Brain microvascular endothelial cell (primary cell): ENCODE measurements at regions not wholly inside any gene's neighbourhood (a gene's known extent, or its start where the extent isn't known, plus 50 kb on each side); places are given as distances from the start of the nearest gene placed in this dataset.

Experiments used
- DNase-seq: peaks from one replicate; pipeline ENCODE4 v3.0.0-alpha.2; 2020
- H3K27ac ChIP-seq: fragments of 250-450 bp; sonication (Bioruptor Pico); 2 replicates; pipeline ENCODE4 v1.5.1; 2020; ENCODE audit warnings: mild to moderate bottlenecking, moderate library complexity
- H3K27me3 ChIP-seq: fragments of 250-450 bp; sonication (Bioruptor Pico); replicated peaks from 2 replicates; pipeline ENCODE4 v1.5.1; 2020; ENCODE audit warnings: mild to moderate bottlenecking
- H3K36me3 ChIP-seq: fragments of 250-450 bp; sonication (Bioruptor Pico); replicated peaks from 2 replicates; pipeline ENCODE4 v1.5.1; 2020; ENCODE audit warnings: mild to moderate bottlenecking
- H3K4me3 ChIP-seq: 2 replicates; pipeline ENCODE4 v1.5.1; 2011; ENCODE audit warnings: low read depth, mild to moderate bottlenecking, control low read depth, low read length, moderate library complexity
- CTCF ChIP-seq: IDR thresholded peaks from 2 replicates; pipeline ENCODE4 v1.5.1; 2011; ENCODE audit warnings: low read depth, mild to moderate bottlenecking, moderate library complexity, low read length, control low read depth, inconsistent platforms; ENCODE audit errors: missing control alignments
- in situ Hi-C: cut with HindIII; loops from 2 replicates; pipeline ENCODE4 v1.10.0; 2017; ENCODE audit warnings: low sequenced_read_pairs, low pct_ligation_motif_present

GRCh38 chr5:61748651-61749050 is 416.6 kb downstream of the ZSWIM6 start:
- in situ Hi-C loops = no loop called here
- no peak for DNase-seq
- Histone ChIP-seq H3K36me3 (no peaks in the 10 kb centered on the region), H3K4me3 (no peak overlapping the region), H3K27ac (no peak overlapping the region), H3K27me3 (no peaks in the 10 kb centered on the region)
- TF ChIP-seq CTCF = no peak

GRCh38 chr5:61752588-61752987 is 420.5 kb downstream of the ZSWIM6 start:
- H3K4me3 ChIP-seq = no peak overlapping the region
- no peak for DNase-seq
- no peaks in the 10 kb centered on the region for H3K27me3 ChIP-seq
- TF ChIP-seq CTCF = no peak
- in situ Hi-C loops = no loop called here
- H3K36me3 ChIP-seq = no peaks in the 10 kb centered on the region
- H3K27ac ChIP-seq = no peak overlapping the region

GRCh38 chr5:61754792-61755191 is 422.7 kb downstream of the ZSWIM6 start:
- Histone ChIP-seq H3K27ac (no peak overlapping the region), H3K4me3 (no peak overlapping the region), H3K27me3 (no peaks in the 10 kb centered on the region), H3K36me3 (no peaks in the 10 kb centered on the region)
- in situ Hi-C loops = no loop called here
- no peak for TF ChIP-seq CTCF
- DNase-seq = no peak

- in situ Hi-C loops = no loop called here
- TF ChIP-seq CTCF = no peak
These were observed 423.7 kb downstream of the ZSWIM6 start for GRCh38 chr5:61755726-61756222.

GRCh38 chr5:61758711-61759110 is 426.7 kb downstream of the ZSWIM6 start:
- no peak for DNase-seq
- H3K4me3 ChIP-seq = no peak overlapping the region
- in situ Hi-C loops = no loop called here
- no peaks in the 10 kb centered on the region for H3K36me3 ChIP-seq
- H3K27ac ChIP-seq = no peak overlapping the region
- H3K27me3 ChIP-seq = no peaks in the 10 kb centered on the region
- TF ChIP-seq CTCF = no peak

More at GRCh38 chr5:61755726-61756222, 423.7 kb downstream of the ZSWIM6 start:
- DNase-seq = no peak
- no peak overlapping the region for H3K27ac ChIP-seq
- no peaks in the 10 kb centered on the region for H3K36me3 ChIP-seq
- H3K4me3 ChIP-seq = no peak overlapping the region
- no peaks in the 10 kb centered on the region for H3K27me3 ChIP-seq

GRCh38 chr5:61765471-61765870 is 433.4 kb downstream of the ZSWIM6 start:
- no peak for TF ChIP-seq CTCF
- H3K4me3 ChIP-seq = no peak overlapping the region
- no peak overlapping the region for H3K27ac ChIP-seq
- H3K27me3 ChIP-seq = no peaks in the 10 kb centered on the region
- in situ Hi-C loops = no loop called here
- no peaks in the 10 kb centered on the region for H3K36me3 ChIP-seq
- DNase-seq = no peak
